HL-60 (cell line): ENCODE measurements at regions not wholly inside any gene's neighbourhood (a gene's known extent, or its start where the extent isn't known, plus 50 kb on each side); places are given as distances from the start of the nearest gene placed in this dataset.
"Not testable (repeated sequence)": the region's sequence is repeated elsewhere in the genome, so short reads cannot be mapped to it uniquely, and the experiment has no call there.

Experiments
- DNase-seq, 2 experiments: peaks; one replicate each; pipeline ENCODE4 v3.0.0-alpha.2; 2010 to 2020; ENCODE audit warnings: low read depth in 1 of 2, low spot score in 1 of 2
- H3K27ac ChIP-seq: fragments of 250-450 bp; sonication (Bioruptor Pico); replicated peaks from 2 replicates; pipeline ENCODE4 v1.5.1; 2020; ENCODE audit warnings: mild to moderate bottlenecking, moderate library complexity
- H3K27me3 ChIP-seq: fragments of 250-450 bp; sonication (Bioruptor Pico); 2 replicates; pipeline ENCODE4 v1.5.1; 2021; ENCODE audit warnings: mild to moderate bottlenecking, moderate library complexity; ENCODE audit not compliant: insufficient read depth, poor library complexity, severe bottlenecking
- H3K4me3 ChIP-seq: replicated peaks from 2 replicates; pipeline ENCODE4 v1.5.1; 2011; ENCODE audit warnings: mild to moderate bottlenecking, control low read depth, low read length; ENCODE audit not compliant: insufficient read depth
- CTCF ChIP-seq: IDR thresholded peaks from one replicate; pipeline ENCODE4 v1.5.1; 2011; ENCODE audit warnings: low read length, control low read depth, inconsistent platforms; ENCODE audit not compliant: insufficient read depth
- GABPA ChIP-seq: IDR thresholded peaks from 2 replicates; pipeline ENCODE4 v1.6.1; 2012; ENCODE audit warnings: low read depth
- POLR2AphosphoS5 ChIP-seq: IDR thresholded peaks from 2 replicates; pipeline ENCODE4 v1.6.1; 2012; ENCODE audit warnings: low read depth
- REST ChIP-seq: IDR thresholded peaks from 2 replicates; pipeline ENCODE4 v1.6.1; 2012; ENCODE audit warnings: low read depth; ENCODE audit not compliant: insufficient replicate concordance
- SPI1 ChIP-seq: IDR thresholded peaks from 2 replicates; pipeline ENCODE4 v1.6.1; 2012; ENCODE audit warnings: low read depth, mild to moderate bottlenecking, borderline replicate concordance

GRCh38 chr15:31207246-31207645 lies 105.7 kb upstream of the TRPM1 start:
- H3K27ac ChIP-seq, result no peak overlapping the region
- DNase-seq, result no peak
- H3K4me3 ChIP-seq, result no peak overlapping the region
- no peaks in the 10 kb centered on the region for H3K27me3 ChIP-seq
- TF ChIP-seq CTCF (no peak), SPI1 (no peak), POLR2AphosphoS5 (no peak), REST (no peak), GABPA (no peak)

- not testable (repeated sequence) for H3K27ac ChIP-seq, H3K27me3 ChIP-seq, DNase-seq, H3K4me3 ChIP-seq
These were observed 106.3 kb upstream of the TRPM1 start for GRCh38 chr15:31207861-31208260.

- DNase-seq, result no peak
- no peak overlapping the region for H3K27ac ChIP-seq
- H3K27me3 ChIP-seq, result no peaks in the 10 kb centered on the region
- no peak for TF ChIP-seq SPI1
- TF ChIP-seq CTCF, result no peak
- no peak for TF ChIP-seq REST
- TF ChIP-seq GABPA, result no peak
- no peak for TF ChIP-seq POLR2AphosphoS5
- H3K4me3 ChIP-seq, result no peak overlapping the region
These were observed 107.3 kb upstream of the TRPM1 start for GRCh38 chr15:31208817-31209216.

- H3K4me3 ChIP-seq, result no peak overlapping the region
- H3K27me3 ChIP-seq, result no peaks in the 10 kb centered on the region
- TF ChIP-seq SPI1 (no peak), CTCF (no peak), POLR2AphosphoS5 (no peak), GABPA (no peak), REST (no peak)
- no peak for DNase-seq
- H3K27ac ChIP-seq, result no peak overlapping the region
These were observed 109.8 kb upstream of the TRPM1 start for GRCh38 chr15:31211353-31211752.
